HepG2 (cell line): ENCODE measurements at regions not wholly inside any gene's neighbourhood (a gene's known extent, or its start where the extent isn't known, plus 50 kb on each side); places are given as distances from the start of the nearest gene placed in this dataset.

Experiments
- ELF3 ChIP-seq: IDR thresholded peaks from 2 replicates; pipeline ENCODE4 v1.6.1; 2016; ENCODE audit warnings: missing genetic modification reagents, missing compliant biosample characterization
- FOXA3 ChIP-seq: IDR thresholded peaks from 2 replicates; pipeline ENCODE4 v1.6.1; 2016; ENCODE audit warnings: missing genetic modification reagents, missing compliant biosample characterization
- HDAC2 ChIP-seq: sonication (generic); formaldehyde crosslinking; IDR thresholded peaks from 2 replicates; pipeline ENCODE4 v1.4.0; 2020; ENCODE audit warnings: missing genetic modification reagents
- TF ChIP-seq, protein P1 (sequence below): sonication (generic); formaldehyde crosslinking; IDR thresholded peaks from 2 replicates; pipeline ENCODE4 v1.4.0; 2020; ENCODE audit warnings: missing genetic modification reagents

DNA sequence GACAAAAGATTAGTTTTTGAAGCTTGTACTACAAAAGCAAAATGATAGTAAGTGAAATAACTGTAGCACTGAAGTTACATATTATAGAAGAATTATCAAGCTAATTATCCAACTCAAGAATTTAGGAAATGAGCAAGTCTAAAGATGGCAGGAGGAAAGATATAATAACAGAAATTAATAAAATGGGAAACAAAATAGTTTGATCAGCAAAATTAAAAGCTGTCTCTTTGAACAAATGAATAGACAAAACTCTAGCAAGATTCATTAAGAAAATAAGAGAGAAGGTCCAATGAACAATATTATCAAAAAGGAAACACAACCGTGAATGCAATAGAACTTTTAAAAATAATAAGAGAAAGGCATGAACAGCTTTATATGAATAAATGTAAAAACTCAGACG lies 224.3 kb upstream of the IRX5 start:
- TF ChIP-seq, protein P1, sequence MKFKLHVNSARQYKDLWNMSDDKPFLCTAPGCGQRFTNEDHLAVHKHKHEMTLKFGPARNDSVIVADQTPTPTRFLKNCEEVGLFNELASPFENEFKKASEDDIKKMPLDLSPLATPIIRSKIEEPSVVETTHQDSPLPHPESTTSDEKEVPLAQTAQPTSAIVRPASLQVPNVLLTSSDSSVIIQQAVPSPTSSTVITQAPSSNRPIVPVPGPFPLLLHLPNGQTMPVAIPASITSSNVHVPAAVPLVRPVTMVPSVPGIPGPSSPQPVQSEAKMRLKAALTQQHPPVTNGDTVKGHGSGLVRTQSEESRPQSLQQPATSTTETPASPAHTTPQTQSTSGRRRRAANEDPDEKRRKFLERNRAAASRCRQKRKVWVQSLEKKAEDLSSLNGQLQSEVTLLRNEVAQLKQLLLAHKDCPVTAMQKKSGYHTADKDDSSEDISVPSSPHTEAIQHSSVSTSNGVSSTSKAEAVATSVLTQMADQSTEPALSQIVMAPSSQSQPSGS (CRISPR knock-in tag): no peak
- TF ChIP-seq HDAC2 (CRISPR knock-in tag): no peak
- no peak for TF ChIP-seq ELF3 (CRISPR knock-in tag)
- TF ChIP-seq FOXA3 (CRISPR knock-in tag): no peak
